SHP77 treated with DMSO at 0.1 percent for 48 hours (cell line): ENCODE measurements at regions not wholly inside any gene's neighbourhood (a gene's known extent, or its start where the extent isn't known, plus 50 kb on each side); places are given as distances from the start of the nearest gene placed in this dataset.

Experiments used
- DNase-seq: peaks from one replicate; lab custom pipeline; 2025; lab: John Stamatoyannopoulos, UW

- DNase-seq, result no peak
Measured at GRCh38 chr15:98202256-98202655, 241.8 kb downstream of the ARRDC4 start.

- no peak for DNase-seq
Measured at GRCh38 chr15:98203872-98204660, 243.6 kb downstream of the ARRDC4 start.

DNA sequence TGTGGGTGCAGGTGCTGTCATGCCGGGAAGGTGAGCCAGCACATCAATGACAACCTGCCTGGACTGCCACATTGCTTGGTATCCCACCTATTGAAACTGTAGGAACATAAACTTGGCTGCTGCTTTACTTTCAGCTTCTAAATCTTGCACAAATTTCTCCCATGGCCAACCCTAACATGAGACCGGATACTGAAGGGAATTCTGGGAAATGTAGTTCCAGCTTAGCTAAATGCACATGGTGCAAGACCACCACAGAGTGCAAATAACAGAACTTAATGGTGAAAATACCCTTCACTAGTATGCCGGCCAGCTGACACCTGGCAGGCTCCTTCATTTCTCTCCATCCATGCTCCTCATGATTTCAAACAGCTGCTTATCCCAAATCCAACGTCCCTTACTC, 247.4 kb downstream of the ARRDC4 start:
- no peak for DNase-seq

DNA sequence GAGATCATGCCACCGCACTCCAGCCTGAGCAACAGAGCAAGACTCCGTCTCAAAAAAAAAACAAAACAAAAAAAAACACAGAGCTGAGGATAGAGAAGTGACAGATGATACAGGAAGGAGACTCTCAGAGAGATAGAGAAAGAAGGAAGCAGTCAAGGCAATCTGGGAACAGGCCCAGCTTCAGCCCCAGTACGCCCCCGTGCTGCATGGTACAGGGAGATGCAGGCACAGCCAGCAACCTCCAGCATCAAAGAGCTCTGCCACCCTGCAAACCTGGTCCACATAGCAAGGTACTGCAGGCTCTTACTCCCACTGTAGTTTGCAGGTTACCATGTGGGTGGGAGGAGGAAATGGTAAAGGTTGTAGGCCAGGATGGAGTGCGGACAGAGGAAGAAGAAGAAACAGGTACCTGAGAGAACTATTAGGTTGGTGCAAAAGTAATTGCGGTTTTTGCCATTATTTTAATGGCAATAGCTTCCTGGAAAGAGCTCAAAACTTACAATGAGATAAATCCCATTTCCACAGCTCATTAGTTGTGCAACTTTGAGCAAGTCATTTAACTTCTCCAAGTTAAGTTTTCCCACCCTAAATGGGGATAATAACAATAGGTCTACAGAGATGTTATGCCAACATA, 253.0 kb downstream of the ARRDC4 start:
- no peak for DNase-seq

GRCh38 chr15:98216166-98216565, 255.7 kb downstream of the ARRDC4 start:
- no peak for DNase-seq

GRCh38 chr15:98217356-98217755, 256.9 kb downstream of the ARRDC4 start:
- DNase-seq, result no peak

DNA sequence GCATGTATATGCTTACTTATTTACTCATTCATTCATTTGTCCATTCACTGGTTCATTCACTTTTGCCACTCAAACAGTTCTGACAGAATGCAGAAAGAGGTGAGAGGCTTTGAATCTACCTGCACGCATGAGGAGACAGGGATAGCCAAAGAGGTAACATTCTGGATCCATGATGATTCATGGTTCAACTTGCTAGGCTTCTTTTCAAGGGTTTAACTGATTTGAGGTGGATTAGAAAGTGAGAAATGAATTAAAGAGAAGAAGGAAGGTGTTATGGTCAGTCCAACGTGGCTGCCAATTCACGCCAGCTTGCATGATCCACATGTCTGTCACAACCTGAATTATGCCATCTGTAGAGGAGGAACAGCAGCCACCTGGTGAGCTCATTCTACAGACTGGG, 260.6 kb downstream of the ARRDC4 start:
- no peak for DNase-seq

- DNase-seq, result no peak
Measured at GRCh38 chr15:98221577-98221976, 261.1 kb downstream of the ARRDC4 start.

- DNase-seq, result no peak
Measured at GRCh38 chr15:98226149-98226548, 265.6 kb downstream of the ARRDC4 start.

DNA sequence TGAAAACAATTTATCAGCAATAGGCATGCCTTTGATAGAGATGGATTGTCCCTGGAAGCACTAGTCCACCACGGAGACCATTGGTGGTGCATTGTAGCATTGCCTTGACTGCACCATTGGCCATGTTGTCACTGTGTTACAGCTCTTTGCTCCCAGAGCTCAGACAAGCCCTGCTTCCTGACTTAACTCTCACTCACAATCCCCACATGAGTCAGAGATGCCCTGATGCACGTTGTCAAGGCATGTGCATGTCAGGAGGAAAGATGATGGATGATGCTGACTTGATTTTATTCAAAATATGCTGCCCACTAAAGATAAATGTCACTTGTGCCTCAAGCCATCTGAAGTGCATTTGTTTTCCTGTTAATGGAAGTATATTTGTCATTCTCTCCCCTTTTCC, 266.1 kb downstream of the ARRDC4 start:
- DNase-seq, result no peak

GRCh38 chr15:98228846-98229245, 268.3 kb downstream of the ARRDC4 start:
- no peak for DNase-seq

- no peak for DNase-seq
Measured at GRCh38 chr15:98230975-98231374, 270.5 kb downstream of the ARRDC4 start.

- no peak for DNase-seq
Measured at GRCh38 chr15:98231696-98232440, 271.4 kb downstream of the ARRDC4 start.

DNA sequence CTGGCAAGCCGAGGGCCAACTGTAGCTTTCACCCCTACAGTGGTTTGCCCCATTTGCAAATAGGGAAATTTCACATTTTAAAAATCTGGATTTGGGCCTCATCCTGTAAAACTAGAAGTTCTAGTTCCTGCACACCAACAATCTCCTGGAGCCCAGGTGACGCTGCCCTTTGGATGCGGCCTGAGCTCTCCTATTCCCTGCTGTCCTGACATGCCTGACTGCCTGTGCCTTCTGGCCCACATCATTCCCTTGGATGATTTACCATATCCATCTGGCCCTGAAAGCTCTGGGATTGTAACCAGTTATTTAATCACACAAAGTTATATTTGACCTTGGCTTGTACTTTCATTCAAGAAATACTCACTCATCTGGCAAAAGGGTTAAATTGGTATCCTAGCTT, 272.3 kb downstream of the ARRDC4 start:
- DNase-seq, result no peak

GRCh38 chr15:98233873-98234272, 273.4 kb downstream of the ARRDC4 start:
- no peak for DNase-seq

GRCh38 chr15:98240303-98240702, 279.8 kb downstream of the ARRDC4 start:
- DNase-seq, result no peak

GRCh38 chr15:98241032-98241554, 280.6 kb downstream of the ARRDC4 start:
- DNase-seq, result no peak

GRCh38 chr15:98257290-98257689, 296.8 kb downstream of the ARRDC4 start:
- no peak for DNase-seq

DNA sequence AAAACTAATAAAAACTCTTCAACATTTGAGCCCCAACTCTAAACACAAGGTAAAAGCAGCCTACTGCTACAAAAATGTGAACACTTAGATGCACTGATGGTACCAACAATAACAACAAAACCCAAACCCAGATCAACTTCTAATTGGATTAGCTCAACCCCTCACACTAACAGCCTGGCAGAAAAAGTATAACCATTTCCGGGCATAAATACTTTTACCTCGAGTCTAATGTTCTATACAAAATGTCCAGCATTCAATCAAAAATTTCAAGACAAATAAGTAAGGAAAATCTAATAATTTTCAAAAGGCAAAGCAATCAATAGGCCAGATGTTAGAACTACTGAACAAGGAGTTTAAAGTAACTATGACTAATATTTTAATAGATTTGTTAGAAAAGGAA, 303.3 kb downstream of the ARRDC4 start:
- no peak for DNase-seq

GRCh38 chr15:98266295-98266694, 305.8 kb downstream of the ARRDC4 start:
- DNase-seq, result no peak

GRCh38 chr15:98268163-98268562, 307.7 kb downstream of the ARRDC4 start:
- no peak for DNase-seq

DNA sequence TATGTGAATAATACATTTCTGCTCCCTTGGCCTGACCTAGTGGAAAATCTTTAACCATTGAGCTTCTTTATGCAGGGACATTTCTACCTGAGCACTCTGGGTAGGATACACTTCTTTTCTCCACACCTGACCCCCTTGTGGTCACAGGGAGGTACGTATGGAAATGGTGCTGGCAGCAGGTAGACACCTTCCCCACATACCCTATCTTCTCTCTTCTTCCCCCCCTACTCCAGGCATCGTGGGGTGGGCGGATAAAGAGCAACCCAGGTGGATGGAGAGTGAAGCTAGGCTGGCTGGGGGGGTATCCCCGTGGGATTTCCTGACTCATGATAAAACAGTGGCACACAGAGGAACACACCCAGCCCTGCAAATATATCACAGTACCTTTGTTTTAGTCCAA, 312.1 kb downstream of the ARRDC4 start:
- DNase-seq, result no peak

- DNase-seq, result no peak
Measured at GRCh38 chr15:98276018-98276417, 315.5 kb downstream of the ARRDC4 start.
